ENCODE measurements at regions not wholly inside any gene's neighbourhood (a gene's known extent, or its start where the extent isn't known, plus 50 kb on each side); places are given as distances from the start of the nearest gene placed in this dataset.

DNA sequence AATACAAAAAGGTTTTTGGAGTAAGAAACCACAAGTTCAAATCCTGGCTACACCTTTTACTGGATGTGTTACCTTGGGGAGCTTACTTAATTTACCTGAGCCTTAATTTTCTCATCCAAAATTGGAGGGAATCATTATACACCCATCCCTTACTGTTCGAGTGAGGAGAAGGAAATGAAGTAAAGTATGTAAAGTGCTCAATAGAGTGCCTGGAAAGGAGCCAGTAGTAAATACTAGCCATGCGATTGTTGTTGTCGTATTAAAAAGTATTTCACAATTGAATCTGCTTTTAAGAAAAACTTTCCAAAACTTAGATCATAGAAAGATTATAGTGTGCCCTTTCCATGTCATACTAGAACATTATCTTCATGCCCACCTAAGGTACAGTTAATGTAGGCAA, 124.5 kb downstream of the ATXN3L start:
- no peak for TF ChIP-seq CTCF (IDR thresholded peaks at IDR 0.05)
- TF ChIP-seq POLR2A (IDR thresholded peaks at IDR 0.05): no peak
